Esophagus (tissue), 2 donors: ENCODE measurements at regions not wholly inside any gene's neighbourhood (a gene's known extent, or its start where the extent isn't known, plus 50 kb on each side); places are given as distances from the start of the nearest gene placed in this dataset.

Experiments
- H3K27ac ChIP-seq, 2 donors: one replicate each; pipeline ENCODE4 v1.5.1; 2013; ENCODE audit warnings: low read depth in 2 of 2, mild to moderate bottlenecking in 2 of 2, inconsistent platforms in 1 of 2, low read length in 1 of 2, moderate library complexity in 1 of 2
- H3K27me3 ChIP-seq, 2 donors: one replicate each; pipeline ENCODE4 v1.6.1; 2013; ENCODE audit warnings: low read length in 2 of 2, control low read depth in 1 of 2, mild to moderate bottlenecking in 1 of 2; ENCODE audit not compliant: insufficient read depth in 2 of 2, control insufficient read depth in 1 of 2
- H3K36me3 ChIP-seq, 2 donors: one replicate each; pipeline ENCODE4 v1.6.1; 2013; ENCODE audit warnings: low read length in 1 of 2; ENCODE audit not compliant: control insufficient read depth in 2 of 2, insufficient read depth in 2 of 2
- H3K4me1 ChIP-seq, 2 donors: one replicate each; pipeline ENCODE4 v1.6.1; 2013; ENCODE audit warnings: low read length in 1 of 2; ENCODE audit not compliant: control insufficient read depth in 2 of 2, insufficient read depth in 2 of 2
- H3K4me3 ChIP-seq, 2 donors: one replicate each; pipeline ENCODE4 v1.5.1; 2013; ENCODE audit warnings: low read length in 2 of 2, mild to moderate bottlenecking in 2 of 2, low read depth in 1 of 2, moderate library complexity in 1 of 2
- H3K9me3 ChIP-seq, 2 donors: one replicate each; pipeline ENCODE4 v1.6.1; 2013; ENCODE audit warnings: mild to moderate bottlenecking in 2 of 2, low read depth in 1 of 2, low read length in 1 of 2, moderate library complexity in 1 of 2; ENCODE audit not compliant: control insufficient read depth in 2 of 2, insufficient read depth in 1 of 2
- WGBS, 2 donors: extraction: QIAGEN DNeasy Blood & Tissue Kit; methylation state at CpG; one replicate each; pipeline ENCODE4 v1.1.7; 2013; 5-methylcytosine and 5-hydroxymethylcytosine counted together
- donor health status: healthy with polysubstance abuse.
- donor health status: Bipolar disorder and iron deficiency.

DNA sequence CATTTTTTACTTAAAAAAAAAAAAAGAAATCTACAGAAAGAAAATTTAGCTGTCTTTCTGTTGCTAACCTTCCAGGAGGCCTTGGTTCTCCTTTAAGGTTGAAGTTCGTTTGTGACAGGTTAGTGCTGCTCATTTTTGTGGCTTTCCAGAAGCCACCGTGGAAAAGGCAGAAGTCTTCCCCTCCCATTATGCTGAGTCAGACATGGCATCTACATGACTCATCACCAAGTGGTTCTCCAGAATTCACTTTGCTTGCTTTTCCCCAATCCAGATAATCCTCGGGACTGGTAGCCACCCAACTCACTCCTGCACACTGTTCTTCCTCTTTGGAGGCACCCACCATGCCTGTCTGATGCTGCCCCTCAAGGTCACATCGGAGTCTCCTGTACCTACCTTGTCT lies 228.7 kb downstream of the PIK3C3 start:
- peak overlapping the region in 1 of 2 donors; percentile 28 for H3K27ac ChIP-seq

GRCh38 chr18:42184685-42185477 lies 229.8 kb downstream of the PIK3C3 start:
- H3K36me3 ChIP-seq: no peaks in the 10 kb centered on the region
- WGBS, 2 donors: 82 to 86% methylated on average over 15 of the region's 15 CpGs
- no peak overlapping the region for H3K27ac ChIP-seq
- H3K9me3 ChIP-seq: no peaks in the 10 kb centered on the region
- H3K27me3 ChIP-seq: no peaks in the 10 kb centered on the region
- no peak overlapping the region for H3K4me3 ChIP-seq
- peaks cover 0 to 3% of the 10 kb centered on the region in 2 donors for H3K4me1 ChIP-seq

More for the DNA sequence above, 228.7 kb downstream of the PIK3C3 start:
- Histone ChIP-seq H3K4me1 (peaks cover 0 to 3% of the 10 kb centered on the region in 2 donors), H3K4me3 (no peak overlapping the region), H3K27me3 (no peaks in the 10 kb centered on the region), H3K9me3 (no peaks in the 10 kb centered on the region), H3K36me3 (no peaks in the 10 kb centered on the region)
- 52 to 56% methylated on average over 4 of the region's 4 CpGs for WGBS, 2 donors

GRCh38 chr18:42185486-42185885 lies 230.5 kb downstream of the PIK3C3 start:
- H3K27ac ChIP-seq: no peak overlapping the region
- peaks cover 0 to 3% of the 10 kb centered on the region in 2 donors for H3K4me1 ChIP-seq
- no peaks in the 10 kb centered on the region for H3K27me3 ChIP-seq
- H3K36me3 ChIP-seq: no peaks in the 10 kb centered on the region
- H3K4me3 ChIP-seq: no peak overlapping the region
- H3K9me3 ChIP-seq: no peaks in the 10 kb centered on the region

DNA sequence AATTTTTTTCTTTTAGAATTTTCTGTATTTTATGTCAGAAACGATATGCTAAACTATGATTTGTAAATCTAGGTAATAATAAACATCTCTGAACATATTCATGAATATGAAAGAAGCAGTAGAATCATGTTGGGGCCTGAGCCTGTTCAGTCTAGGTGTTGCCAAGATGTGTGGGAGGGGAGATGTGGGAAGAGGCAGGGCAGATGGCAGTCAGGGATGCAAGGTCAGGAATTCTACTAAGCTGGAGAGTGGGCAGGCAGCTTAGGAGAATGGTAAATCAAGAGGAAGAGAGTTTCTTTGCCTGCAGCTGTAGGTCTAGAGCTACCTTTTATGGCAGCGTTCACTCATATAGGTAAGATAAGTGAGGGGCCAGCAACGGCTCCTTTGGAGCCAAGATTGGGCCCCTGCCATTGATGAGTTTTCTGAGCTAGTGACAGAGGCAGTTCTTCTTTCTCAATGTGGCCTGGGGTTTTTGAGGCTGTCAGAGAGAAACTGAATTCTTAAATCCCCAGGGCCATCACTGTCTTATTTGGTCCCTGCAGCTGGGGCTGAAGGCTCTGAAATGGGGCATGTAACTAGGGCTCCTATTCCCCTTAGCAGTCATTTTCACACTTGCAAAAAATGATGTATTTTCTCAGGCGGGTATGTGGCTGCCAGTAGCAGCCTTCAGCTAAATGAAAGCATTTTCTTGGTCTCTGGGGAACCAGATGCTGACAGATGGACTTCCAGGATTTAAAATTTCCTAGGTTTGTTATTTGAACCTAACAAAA lies 232.8 kb downstream of the PIK3C3 start:
- Histone ChIP-seq H3K4me1 (peaks cover 0 to 3% of the 10 kb centered on the region in 2 donors), H3K4me3 (no peak overlapping the region), H3K36me3 (no peaks in the 10 kb centered on the region), H3K27ac (no peak overlapping the region), H3K9me3 (no peaks in the 10 kb centered on the region), H3K27me3 (no peaks in the 10 kb centered on the region)
- 52 to 54% methylated on average over 4 of the region's 4 CpGs for WGBS, 2 donors

GRCh38 chr18:42190643-42191042 lies 235.6 kb downstream of the PIK3C3 start:
- no peak overlapping the region for H3K4me3 ChIP-seq
- no peak overlapping the region for H3K27ac ChIP-seq
- H3K4me1 ChIP-seq: no peaks in the 10 kb centered on the region
- H3K36me3 ChIP-seq: no peaks in the 10 kb centered on the region
- H3K9me3 ChIP-seq: no peaks in the 10 kb centered on the region
- no peaks in the 10 kb centered on the region for H3K27me3 ChIP-seq
- WGBS, 2 donors: 82 to 89% methylated on average over 3 of the region's 3 CpGs

DNA sequence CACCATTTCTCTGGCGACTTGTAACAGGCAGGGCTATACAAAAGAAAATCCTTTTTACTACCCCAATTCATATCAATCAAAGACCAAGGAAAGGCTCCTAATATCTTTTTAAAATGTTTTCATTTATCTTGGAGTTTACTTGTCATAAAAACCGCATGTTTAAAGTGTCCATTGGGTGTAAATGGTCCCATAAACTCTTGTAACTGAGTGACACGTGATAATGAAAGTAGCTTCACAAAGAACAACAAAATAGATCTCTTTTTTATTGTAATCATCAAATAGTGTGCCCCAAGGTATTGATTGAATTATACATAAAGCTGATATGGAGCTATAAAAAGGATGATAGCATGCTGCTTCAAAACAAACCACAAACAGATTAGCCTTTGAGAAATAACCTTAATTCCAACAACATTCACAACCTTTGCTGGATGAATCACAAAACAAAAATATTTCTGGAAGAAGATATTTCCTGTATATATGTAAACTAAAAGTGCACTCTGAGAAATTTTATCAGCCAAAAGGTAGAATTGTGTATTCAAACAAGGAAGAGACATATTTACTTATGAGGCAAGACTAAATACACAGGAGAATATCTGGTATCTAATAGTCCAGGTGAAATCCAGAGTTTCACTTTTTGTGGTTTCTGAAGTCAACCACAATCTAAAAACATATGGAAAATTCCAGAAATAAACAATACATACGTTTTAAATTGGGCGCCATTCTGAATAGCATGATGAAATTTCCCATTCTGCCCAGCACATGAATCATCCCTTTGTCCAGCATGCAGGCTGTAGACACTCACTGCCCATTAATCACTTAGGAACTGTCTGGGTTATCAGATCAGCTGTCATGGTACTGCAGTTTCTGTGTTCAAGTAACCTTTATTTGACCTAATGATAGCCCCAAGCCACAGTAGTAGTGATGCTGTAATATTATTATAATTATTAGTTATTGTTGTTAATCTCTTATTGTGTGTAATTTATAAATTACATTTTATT lies 237.5 kb downstream of the PIK3C3 start:
- H3K9me3 ChIP-seq: no peaks in the 10 kb centered on the region
- H3K27me3 ChIP-seq: no peaks in the 10 kb centered on the region
- WGBS, 2 donors: 54 to 55% methylated on average over 5 of the region's 5 CpGs
- H3K36me3 ChIP-seq: no peaks in the 10 kb centered on the region
- H3K4me1 ChIP-seq: no peaks in the 10 kb centered on the region
- no peak overlapping the region for H3K27ac ChIP-seq
- H3K4me3 ChIP-seq: no peak overlapping the region

DNA sequence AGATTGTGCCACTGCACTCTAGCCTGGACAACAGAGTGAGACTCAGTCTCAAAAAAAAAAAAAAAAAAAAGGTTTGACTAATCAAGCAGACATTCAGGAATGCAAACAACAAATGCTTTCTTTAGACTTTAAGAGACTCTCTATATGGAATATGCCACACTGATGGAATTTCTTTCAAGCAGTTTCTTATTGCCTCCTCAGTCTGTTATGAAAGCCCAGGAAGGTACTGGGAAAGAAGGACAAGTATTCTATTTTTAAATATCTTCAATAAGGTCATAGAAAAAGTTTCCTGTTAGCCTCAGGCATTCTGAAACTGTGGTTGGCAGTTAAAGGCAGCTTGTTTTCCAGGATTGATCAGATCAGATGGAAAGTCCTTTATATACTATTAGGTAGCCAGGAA lies 241.6 kb downstream of the PIK3C3 start:
- H3K4me1 ChIP-seq: no peaks in the 10 kb centered on the region
- H3K4me3 ChIP-seq: no peak overlapping the region
- no peaks in the 10 kb centered on the region for H3K36me3 ChIP-seq
- H3K27me3 ChIP-seq: no peaks in the 10 kb centered on the region
- no peak overlapping the region for H3K27ac ChIP-seq
- H3K9me3 ChIP-seq: no peaks in the 10 kb centered on the region

GRCh38 chr18:42201137-42201536 lies 246.1 kb downstream of the PIK3C3 start:
- H3K36me3 ChIP-seq: no peaks in the 10 kb centered on the region
- H3K9me3 ChIP-seq: no peaks in the 10 kb centered on the region
- no peaks in the 10 kb centered on the region for H3K4me1 ChIP-seq
- no peak overlapping the region for H3K4me3 ChIP-seq
- no peak overlapping the region for H3K27ac ChIP-seq
- H3K27me3 ChIP-seq: no peaks in the 10 kb centered on the region

- H3K36me3 ChIP-seq: no peaks in the 10 kb centered on the region
- no peak overlapping the region for H3K27ac ChIP-seq
- H3K9me3 ChIP-seq: no peaks in the 10 kb centered on the region
- H3K4me1 ChIP-seq: no peaks in the 10 kb centered on the region
- no peak overlapping the region for H3K4me3 ChIP-seq
- no peaks in the 10 kb centered on the region for H3K27me3 ChIP-seq
- 79 to 85% methylated on average over 5 of the region's 5 CpGs for WGBS, 2 donors
Measured at GRCh38 chr18:42211201-42211600, 256.2 kb downstream of the PIK3C3 start.
